ENCODE measurements at regions not wholly inside any gene's neighbourhood (a gene's known extent, or its start where the extent isn't known, plus 50 kb on each side); places are given as distances from the start of the nearest gene placed in this dataset.

DNA sequence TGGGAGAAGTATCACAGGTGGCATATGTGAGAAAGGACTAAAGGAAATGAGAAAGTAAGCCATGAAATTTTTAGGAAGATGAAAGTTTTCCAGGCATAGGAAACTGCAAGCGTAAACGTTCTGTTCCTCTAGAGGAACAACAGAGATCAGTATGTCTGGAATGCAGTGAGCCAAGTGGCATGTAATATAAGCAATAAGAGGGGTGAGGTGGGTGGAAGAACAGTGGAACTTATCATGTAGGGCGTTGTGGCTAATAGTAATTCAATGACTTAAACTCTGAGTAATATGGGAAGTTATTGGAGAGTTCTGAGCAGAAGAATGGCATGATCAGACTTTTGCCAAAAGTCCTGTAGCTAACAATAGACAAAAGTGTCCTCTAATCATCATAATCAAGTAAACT lies 902.9 kb downstream of the EPHA3 start:
- TF ChIP-seq CREB1 (IDR thresholded peaks at IDR 0.05) (no peak), GTF2F1 (IDR thresholded peaks at IDR 0.05; ENCODE audit: borderline replicate concordance, low read depth, low read length) (no peak), POLR2A (IDR thresholded peaks at IDR 0.05; ENCODE audit: control extremely low read depth in 1 of 2, low read depth in 2 of 2, low read length in 2 of 2) (no peak), JUN (IDR thresholded peaks at IDR 0.05; ENCODE audit: low read depth, low read length) (no peak), SP1 (IDR thresholded peaks at IDR 0.05; ENCODE audit: low read depth, low read length) (no peak), CEBPB (IDR thresholded peaks at IDR 0.05; ENCODE audit: low read depth, low read length) (no peak), TAF1 (IDR thresholded peaks at IDR 0.05; ENCODE audit: low read depth, low read length) (no peak), HDAC2 (IDR thresholded peaks at IDR 0.05; ENCODE audit: borderline replicate concordance in 1 of 2, low read depth in 2 of 2, low read length in 2 of 2) (no peak), KDM5A (IDR thresholded peaks at IDR 0.05; ENCODE audit: low read length) (no peak)
- TF ChIP-seq, protein P1, sequence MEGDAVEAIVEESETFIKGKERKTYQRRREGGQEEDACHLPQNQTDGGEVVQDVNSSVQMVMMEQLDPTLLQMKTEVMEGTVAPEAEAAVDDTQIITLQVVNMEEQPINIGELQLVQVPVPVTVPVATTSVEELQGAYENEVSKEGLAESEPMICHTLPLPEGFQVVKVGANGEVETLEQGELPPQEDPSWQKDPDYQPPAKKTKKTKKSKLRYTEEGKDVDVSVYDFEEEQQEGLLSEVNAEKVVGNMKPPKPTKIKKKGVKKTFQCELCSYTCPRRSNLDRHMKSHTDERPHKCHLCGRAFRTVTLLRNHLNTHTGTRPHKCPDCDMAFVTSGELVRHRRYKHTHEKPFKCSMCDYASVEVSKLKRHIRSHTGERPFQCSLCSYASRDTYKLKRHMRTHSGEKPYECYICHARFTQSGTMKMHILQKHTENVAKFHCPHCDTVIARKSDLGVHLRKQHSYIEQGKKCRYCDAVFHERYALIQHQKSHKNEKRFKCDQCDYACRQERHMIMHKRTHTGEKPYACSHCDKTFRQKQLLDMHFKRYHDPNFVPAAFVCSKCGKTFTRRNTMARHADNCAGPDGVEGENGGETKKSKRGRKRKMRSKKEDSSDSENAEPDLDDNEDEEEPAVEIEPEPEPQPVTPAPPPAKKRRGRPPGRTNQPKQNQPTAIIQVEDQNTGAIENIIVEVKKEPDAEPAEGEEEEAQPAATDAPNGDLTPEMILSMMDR (IDR thresholded peaks at IDR 0.05; ENCODE audit: control extremely low read depth in 1 of 3, insufficient read depth in 1 of 3, low read depth in 1 of 3, low read length in 3 of 3) = no peak
- TF ChIP-seq, protein P2, sequence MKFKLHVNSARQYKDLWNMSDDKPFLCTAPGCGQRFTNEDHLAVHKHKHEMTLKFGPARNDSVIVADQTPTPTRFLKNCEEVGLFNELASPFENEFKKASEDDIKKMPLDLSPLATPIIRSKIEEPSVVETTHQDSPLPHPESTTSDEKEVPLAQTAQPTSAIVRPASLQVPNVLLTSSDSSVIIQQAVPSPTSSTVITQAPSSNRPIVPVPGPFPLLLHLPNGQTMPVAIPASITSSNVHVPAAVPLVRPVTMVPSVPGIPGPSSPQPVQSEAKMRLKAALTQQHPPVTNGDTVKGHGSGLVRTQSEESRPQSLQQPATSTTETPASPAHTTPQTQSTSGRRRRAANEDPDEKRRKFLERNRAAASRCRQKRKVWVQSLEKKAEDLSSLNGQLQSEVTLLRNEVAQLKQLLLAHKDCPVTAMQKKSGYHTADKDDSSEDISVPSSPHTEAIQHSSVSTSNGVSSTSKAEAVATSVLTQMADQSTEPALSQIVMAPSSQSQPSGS (IDR thresholded peaks at IDR 0.05; ENCODE audit: low read length) = no peak

Measured in H1 (cell line).